NCI-H2227 (cell line): ENCODE measurements at regions not wholly inside any gene's neighbourhood (a gene's known extent, or its start where the extent isn't known, plus 50 kb on each side); places are given as distances from the start of the nearest gene placed in this dataset.
"Not testable (repeated sequence)": the region's sequence is repeated elsewhere in the genome, so short reads cannot be mapped to it uniquely, and the experiment has no call there.

Experiments
- DNase-seq: peaks from one replicate; lab custom pipeline; 2025; ENCODE audit not compliant: unreplicated experiment; lab: John Stamatoyannopoulos, UW

DNA sequence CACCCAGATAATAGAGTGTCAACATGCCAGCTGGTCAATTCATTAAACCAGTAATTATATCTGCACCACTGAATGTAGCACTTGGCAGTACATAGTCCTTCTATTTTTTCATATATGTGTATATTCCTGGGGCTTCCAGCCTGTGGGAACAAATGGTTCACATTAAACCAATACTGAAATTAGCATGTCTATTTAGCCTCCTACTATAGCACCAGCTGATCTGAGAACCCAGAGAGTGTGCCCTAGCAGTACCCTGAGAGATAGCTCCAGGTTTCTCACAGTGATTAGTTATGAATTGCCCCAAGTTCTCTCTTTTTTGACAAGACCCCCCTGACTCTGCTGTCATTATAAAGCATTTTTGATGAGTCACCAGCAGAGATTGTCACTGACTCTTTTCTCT is 1097.3 kb upstream of the FLRT2 start:
- no peak for DNase-seq

DNA sequence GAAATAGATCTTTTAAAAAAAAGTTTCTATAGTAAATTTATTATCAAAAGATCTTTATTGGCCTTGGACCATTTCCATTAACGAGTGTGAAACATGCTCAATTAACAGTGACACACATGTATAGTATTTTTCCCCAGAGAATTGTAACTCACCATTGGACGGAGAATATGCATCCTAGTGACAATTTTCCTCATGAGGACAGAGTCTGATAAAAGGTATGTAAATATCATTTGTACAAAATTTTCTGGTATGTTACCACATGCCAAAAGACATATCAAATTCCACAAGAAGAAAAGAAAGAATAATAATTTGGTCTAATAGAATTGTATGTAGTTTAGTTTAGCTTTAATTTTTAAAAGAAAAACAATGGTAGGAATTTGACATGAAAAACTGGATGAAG is 1096.0 kb upstream of the FLRT2 start:
- DNase-seq, result no peak

DNA sequence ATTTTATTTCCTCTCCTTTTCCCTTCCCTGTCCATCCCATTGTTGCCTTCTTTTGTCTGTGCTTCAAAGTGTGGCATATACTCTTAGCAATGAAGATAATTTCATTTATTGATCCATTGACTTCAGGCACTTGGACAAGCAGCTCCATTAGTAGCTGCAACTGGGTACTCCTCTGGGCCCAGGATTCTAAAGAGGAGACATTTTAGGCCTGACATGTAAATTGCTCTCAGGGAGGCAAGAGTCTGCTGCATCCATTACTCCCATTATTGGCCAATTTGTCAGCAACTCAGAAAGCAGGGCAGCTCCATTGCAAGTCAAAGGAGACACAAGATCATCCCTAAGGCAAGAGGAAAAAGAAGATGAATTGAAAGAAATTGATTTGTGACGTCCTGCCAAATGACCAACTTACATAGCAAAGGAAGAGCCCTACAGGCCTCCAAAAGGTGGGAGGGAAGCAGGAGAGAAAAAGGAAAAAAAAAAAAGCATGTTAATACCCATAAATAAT is 1094.1 kb upstream of the FLRT2 start:
- no peak for DNase-seq

DNA sequence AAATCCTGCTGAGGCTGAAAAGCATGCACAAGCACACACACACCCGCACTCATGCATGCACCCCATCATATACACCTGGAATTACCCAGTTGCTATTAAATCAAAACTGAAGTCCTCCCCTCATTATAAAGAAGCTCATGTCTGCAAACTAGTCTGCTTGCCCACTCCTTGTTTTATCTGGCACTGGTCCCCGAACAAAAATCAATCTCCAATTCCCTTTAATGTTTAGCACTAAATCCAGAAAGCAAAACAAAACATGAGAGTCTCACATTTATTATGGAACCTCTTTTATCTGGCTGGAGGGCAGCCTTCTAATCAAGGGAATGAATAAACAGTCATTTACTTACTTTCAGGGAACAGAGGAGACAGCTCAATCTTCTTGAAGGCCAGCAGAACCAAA is 1093.4 kb upstream of the FLRT2 start:
- no peak for DNase-seq

DNA sequence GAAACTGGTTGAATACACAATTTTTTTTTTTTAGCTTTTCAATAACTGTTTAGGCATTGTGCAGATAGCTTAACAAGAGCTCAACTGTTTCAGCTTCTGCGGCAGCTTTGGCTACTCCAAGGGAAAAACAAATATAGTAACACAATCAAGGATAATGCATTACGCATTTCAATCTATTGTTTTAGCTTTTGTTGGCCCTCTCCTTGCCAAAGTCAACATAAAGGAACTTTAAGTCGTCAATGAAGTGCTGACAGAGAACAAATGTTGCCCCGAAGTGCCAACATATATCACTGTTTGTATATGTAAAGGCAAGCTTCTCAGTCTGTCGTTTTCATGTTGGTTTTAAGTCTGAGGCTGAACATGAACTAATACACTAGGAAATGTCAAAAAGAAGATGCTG is 1087.4 kb upstream of the FLRT2 start:
- no peak for DNase-seq

DNA sequence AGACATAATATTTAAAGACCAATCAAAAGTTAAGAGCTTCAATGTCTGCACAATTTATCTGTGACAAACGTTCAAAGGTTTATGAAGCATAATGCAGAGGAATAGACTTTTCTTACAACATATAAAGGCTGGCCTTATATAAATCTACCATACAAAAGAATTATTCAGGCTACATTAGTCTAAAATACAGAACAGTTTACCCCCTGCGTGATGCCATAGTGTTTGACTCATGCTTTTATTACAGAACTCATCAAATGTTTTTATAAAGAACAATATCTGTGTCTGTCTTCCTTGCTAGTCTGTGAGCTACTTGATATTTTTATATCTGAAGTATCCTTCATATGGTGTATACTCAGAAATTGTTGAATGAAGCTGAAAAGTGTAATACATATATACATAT is 1084.5 kb upstream of the FLRT2 start:
- DNase-seq, result no peak

DNA sequence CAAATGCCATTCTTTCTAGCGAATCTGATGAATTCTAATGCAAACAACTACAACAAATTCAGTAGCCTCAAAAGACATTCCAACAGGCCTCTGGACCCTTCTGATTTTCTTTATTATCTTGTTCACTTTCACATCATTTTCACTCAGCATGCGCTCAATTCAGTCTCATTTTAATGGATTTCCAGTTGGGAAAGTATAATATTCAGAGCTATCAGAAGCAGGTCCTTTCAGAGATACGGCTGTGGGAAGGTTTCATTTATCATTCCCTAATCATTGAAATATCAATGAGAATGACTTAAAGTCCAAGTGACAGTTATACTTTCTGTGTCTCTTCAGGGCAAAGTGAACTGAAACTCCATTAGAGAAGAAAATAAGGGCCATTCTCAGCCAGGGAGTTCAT is 1083.7 kb upstream of the FLRT2 start:
- no peak for DNase-seq

DNA sequence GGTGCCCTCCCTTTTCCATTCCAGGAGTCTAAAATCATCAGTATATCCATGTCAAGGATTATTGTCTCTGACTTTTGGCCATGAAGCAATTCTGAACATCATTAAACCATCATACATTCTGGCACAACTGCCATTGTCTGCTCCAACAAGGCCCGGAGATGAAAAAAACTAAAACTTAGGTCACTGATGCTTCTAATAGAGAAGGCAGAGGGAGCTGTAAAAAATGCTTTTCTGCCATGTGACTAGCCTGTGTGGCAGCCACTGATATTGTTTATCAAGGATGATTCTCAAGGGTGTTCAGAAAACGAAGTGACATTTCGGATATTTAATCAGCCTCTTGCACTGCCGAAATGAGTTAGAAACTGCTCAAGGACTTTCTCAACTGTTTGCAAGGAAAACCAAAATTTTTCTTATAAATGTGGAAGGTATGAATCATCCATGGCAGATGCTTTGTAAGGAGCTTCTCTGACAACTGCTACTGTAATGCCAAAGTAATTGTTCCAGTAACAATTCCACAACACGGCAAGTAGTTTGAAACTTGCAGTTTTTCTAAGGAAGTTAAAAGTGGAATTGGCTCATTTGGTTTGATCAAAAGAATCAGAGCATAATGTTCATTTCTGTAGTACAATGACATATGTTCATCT is 1076.5 kb upstream of the FLRT2 start:
- DNase-seq, result no peak

DNA sequence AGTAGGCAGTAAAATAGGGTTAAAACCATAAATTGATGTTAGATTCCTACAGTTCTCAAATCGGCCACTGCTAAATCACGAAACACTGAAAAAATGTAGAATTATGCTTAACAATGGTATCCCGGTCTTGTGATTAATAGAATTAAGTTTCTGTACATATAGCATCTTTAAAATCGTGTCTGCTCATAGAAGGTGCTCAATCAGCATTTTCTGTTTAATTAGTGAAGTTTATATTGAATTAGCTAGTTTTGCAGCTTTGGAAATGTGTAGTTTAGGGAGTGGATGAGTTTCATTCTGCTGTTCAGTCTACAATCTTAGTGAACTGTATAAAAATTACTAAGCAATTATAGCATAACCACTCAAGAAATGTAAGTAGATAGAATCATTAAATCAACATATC is 1075.8 kb upstream of the FLRT2 start:
- no peak for DNase-seq

DNA sequence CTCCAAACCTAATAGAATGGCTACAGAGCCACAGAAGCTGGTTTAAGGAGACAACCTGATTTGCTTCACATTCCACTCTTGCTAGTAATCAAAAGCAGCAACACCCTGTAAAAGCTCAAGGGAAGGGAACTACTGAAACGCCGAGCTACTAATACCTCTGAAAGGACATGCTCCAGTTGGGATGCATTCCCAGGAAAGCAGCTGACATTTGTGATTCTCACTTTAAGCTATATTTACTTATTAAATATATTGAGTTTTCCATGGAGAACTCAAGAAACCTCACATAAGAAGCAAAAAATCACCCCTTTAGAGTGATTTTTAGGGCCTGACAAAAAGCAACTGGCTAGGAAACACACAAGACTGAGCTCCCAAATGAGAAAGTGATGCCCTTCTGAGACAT is 1073.0 kb upstream of the FLRT2 start:
- DNase-seq, result no peak

DNA sequence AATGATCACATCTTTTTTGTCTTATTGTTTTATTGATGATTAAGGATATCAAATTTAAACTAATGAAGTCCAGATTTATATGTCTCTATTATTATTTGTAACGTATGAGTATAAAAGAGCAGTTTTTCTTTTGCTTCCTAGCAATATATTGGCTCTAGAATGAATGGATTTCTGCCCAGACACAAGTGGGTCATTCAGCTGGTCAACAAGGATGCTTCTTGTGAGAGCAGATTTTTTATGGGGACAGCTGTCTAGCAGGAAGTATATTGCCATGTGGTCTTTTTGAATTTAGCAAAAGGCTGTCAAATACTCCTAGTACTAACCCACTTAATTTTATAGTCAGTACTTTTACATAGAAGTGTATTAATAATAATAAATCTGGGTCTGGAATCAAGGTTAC is 1071.1 kb upstream of the FLRT2 start:
- DNase-seq, result no peak

DNA sequence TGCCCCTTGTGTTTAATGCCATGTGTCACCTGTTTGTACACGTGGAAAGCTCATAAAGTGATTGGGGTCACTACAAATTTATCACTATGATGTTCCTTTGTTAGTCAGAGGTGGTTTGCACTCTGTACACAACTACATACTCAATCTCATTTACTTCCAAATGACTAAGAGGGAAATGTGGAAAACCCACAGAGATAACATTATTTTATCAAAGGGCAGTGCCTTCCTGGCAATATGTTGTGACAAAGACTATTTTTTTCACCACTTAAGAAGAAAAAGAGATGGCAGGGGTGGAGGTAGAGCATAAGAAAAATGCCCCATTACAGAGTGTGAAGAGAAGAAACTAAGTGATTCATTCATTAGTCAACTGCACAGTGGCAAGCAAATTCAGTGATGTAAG is 1064.1 kb upstream of the FLRT2 start:
- DNase-seq, result no peak

DNA sequence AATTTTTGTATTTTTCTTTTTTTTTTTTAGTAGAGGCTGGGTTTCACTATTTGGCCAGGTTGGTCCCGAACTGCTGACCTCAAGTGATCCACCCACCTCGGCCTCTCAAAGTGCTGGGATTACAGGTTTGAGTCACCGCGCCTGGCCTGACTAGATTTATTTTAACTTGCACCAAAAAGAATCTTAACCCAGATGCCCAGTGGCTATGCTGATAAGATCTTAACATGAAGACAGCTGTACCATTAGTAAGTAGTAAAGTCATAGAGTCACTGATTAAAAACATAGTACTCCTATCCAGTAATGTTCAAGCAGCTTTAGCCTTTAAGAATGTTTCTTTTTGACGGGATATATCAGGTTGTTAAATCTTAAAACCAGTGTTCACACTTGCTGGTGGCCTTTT is 1061.8 kb upstream of the FLRT2 start:
- no peak for DNase-seq

DNA sequence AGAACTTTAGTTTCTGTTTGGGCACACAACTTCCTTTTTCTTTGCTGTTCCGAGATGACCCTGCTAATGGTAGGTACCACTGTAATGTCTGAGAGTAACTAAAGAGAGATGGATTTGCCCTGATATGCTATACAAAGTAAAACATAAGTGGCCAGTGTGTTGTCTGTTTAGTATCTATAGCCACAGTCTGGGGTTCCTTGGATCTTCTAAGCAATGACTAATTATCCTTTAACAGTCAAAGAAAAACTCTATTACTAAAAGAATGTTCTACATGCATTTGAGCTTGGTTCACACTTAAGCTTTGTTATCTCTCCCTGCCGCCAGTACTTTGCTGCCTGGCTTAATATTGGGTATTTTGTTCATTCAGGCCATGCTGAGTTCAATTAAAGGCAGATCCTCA is 1051.9 kb upstream of the FLRT2 start:
- DNase-seq, result no peak

DNA sequence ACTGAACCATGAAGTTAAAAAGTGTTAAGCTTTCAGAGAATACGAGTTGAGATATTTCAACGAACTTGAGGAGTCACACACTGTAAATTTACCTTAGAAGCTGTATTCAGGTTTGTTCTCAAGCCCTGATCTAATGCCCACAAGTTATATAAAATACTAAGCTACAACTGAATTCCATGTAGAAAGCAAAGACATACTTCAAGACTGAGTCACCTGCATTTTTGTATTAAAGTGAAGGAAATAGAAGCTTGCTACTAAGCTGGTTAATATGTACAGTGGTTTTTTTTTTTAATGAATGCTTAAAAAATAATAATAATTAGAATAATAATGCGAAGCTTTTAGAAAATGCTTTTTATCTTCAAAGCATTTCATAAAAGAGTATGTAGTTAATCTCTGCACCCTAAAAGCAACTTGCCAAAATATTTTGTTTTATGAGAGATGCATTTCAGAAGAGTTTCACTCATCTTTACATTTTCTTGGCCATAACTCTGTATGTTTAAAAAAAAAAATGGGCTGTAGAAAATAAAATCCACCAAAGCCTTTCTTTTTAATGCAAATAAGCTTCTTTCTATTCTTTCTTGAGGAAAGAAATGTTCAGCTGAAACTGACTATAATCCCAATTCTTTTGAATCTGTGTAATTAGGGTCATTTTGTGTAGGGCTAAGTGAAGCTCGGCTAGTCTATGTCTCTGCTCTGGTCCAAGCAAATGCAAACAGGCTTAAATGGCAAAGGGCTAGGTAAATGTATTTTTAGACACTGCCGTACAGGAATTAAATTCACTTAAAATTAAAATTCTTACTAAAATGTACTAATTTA is 1047.5 kb upstream of the FLRT2 start:
- no peak for DNase-seq

DNA sequence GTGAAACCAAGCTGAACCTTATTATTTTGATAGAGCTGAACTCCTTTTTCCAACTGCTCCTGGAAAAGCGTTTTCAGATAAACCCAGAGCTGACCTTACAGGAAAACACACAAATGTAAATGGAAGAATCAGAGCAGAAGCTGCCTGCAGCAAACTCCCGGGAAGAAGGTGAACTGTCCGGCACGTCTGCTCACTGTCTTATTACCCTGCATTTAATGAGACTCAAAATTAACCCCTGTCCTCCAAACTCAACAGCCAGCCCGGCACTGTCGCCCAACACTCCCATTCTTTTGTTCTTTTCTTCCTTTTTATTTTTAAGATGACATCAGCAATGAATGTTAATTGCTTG is 1046.9 kb upstream of the FLRT2 start:
- DNase-seq, result no peak

DNA sequence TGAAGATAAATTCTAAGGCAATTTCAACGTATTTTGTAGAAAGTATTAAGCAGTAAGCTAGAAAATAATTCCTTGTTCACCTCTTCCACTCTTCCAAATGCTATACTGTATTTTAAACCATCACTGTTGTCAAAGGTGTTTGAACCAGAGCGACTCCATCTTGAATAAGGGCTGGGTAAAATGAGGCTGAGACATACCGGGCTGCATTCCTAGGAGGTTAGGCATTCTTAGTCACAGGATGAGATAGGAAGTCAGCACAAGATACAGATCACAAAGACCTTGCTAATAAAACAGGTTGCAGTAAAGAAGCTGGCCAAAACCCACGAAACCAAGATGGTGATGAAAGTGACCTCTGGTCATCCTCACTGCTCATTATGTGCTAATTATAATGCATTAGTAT is 1045.7 kb upstream of the FLRT2 start:
- DNase-seq, result not testable (repeated sequence)

DNA sequence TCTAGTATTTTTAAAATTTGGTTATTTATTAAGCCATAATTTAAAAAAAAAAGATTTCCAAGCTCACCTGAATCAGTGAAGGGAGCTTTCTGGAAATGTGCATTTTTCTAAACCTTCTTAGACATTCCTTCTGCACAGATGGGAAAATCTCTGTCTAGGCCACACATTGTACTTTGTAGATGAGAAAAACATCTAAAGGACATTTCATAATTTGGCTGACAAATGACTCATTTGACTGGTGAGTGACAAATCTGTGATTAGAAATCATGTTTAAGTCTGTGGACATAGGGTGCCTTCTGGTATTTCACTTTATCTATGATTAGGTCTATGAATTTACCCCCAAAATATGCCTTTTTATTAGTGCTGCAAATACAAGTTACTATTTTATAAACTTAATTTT is 1044.9 kb upstream of the FLRT2 start:
- no peak for DNase-seq

DNA sequence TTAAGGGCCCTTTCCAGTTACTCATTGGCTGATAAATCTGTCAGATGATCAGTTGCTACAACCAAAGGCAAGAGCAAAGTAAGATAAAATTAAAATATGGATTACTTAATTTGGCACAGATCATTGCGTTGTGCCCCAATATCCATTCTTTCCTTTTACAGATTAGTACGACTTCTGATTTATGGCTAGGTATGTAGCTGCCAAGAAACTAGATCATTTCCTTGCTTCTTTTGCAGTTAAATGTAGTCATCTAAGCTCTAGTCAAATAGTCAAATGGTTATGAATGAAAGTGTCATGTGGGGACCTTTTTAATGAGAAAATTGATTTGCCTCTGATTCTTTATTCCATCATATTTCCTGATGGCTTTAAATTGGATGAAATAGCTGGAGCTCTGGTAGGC is 1039.9 kb upstream of the FLRT2 start:
- DNase-seq, result no peak

DNA sequence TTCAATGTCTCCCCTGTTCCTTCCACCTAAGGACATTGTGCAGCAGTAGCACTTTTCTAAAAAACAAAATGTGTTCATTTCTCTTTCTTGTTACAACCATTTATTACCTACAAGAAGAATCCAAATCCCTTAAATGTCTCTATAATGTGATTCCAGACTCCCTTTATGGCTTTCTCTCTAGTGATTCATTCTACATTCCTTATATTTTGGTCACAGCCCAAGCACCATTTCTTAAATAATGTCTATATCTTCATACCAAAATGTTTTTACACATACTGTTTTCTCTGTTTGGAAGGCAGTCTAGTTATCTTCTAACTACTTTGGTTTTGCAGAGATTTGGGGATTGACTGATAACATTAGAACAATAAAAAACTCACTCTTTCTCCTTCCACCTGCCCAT is 1037.3 kb upstream of the FLRT2 start:
- DNase-seq, result no peak

DNA sequence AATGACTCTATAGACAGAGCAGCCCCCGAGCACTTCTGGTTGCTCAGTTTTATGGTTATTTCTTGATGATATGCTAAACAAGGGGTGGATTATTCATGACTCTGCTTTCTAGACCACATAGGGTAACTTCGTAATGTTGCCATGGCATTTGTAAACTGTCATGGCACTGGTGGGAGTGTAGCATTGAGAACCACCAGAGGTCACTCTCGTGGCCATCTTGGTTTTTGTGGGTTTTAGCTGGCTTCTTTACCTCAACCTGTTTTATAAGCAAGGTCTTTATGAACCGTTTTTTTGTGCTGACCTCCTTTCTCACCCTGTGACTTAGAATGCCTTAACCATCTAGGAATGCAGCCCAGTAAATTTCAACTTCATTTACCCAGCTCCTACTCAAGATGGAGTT is 1036.2 kb upstream of the FLRT2 start:
- DNase-seq, result no peak

DNA sequence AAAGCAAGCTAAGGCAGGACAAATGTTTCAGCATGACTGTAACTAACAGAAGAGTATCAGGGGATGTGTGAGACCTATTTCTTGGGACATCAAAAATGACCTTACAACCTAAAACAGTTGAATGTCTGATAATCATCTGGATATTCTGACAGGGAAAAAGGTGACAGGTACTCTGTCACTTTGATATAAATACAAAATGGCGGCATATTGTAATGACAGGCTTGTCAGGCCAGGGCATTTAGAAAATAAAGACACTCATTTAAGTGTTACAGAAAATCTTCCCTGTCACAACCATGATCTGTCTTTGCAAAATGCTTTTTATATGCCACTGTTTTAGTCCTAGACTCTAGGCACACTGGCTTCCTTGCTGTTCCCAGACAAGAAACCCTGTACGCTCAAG is 1033.3 kb upstream of the FLRT2 start:
- DNase-seq, result no peak

DNA sequence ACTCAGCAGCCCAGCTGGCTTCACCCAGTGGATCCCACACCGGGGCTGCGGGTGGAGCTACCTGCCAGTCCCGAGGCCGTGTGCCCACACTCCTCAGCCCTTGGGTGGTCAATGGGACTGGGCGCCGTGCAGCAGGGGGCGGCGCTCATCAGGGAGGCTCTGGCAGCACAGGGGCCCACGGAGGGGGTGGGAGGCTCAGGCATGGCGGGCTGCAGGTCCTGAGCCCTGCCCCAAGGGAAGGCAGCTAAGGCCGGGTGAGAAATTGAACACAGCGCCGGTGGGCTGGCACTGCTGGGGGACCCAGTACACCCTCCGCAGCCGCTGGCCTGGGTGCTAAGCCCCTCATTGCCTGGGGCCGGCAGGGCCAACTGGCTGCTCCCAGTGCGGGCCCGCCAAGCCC is 1017.1 kb upstream of the FLRT2 start:
- not testable (repeated sequence) for DNase-seq
